H1 (cell line): ENCODE measurements at regions not wholly inside any gene's neighbourhood (a gene's known extent, or its start where the extent isn't known, plus 50 kb on each side); places are given as distances from the start of the nearest gene placed in this dataset.
A peak's percentile ranks its signal among the peaks of the same experiment; 100 is the strongest.

Experiments
- CTCF ChIA-PET: fragments of 300-600 bp; sonication (Branson Sonifier 250); formaldehyde crosslinking; loops from one replicate; lab custom pipeline; 2021; ENCODE audit not compliant: partially characterized antibody; lab: Charles Lee
- POLR2A ChIA-PET: fragments of 300-600 bp; sonication (Branson Sonifier 250); formaldehyde crosslinking; loops from one replicate; lab custom pipeline; 2021; ENCODE audit warnings: inconsistent platforms; ENCODE audit not compliant: partially characterized antibody; lab: Charles Lee
- DNase-seq, 2 experiments: peaks; one replicate each; pipeline versions ENCODE4 v3.0.0 to v3.0.0-alpha.2; 2010 to 2022; ENCODE audit warnings: low spot score in 2 of 2, low read depth in 1 of 2, mixed read lengths in 1 of 2
- FAIRE-seq: peaks from 2 replicates; lab custom pipeline; 2011; peaks lifted over from hg19 to GRCh38; lab: Jason Lieb, UNC
- H2AFZ ChIP-seq: 2 replicates; pipeline ENCODE4 v1.8.1; 2012; ENCODE audit warnings: low read length, inconsistent platforms
- H2AK5ac ChIP-seq: 2 replicates; pipeline ENCODE4 v1.6.1; 2013; ENCODE audit warnings: low read depth, low read length
- H2BK120ac ChIP-seq: replicated peaks from 2 replicates; pipeline ENCODE3; 2013; ENCODE audit warnings: low read depth, low read length, inconsistent platforms
- H2BK12ac ChIP-seq: 2 replicates; pipeline ENCODE4 v1.6.1; 2013; ENCODE audit warnings: low read depth, low read length
- H2BK15ac ChIP-seq: 2 replicates; pipeline ENCODE4 v1.6.1; 2013; ENCODE audit warnings: low read length
- H2BK20ac ChIP-seq: 2 replicates; pipeline ENCODE4 v1.6.1; 2013; ENCODE audit warnings: low read length
- H2BK5ac ChIP-seq: 2 replicates; pipeline ENCODE4 v1.6.1; 2013; ENCODE audit warnings: low read depth, low read length
- H3K14ac ChIP-seq: 2 replicates; pipeline ENCODE4 v1.6.1; 2013; ENCODE audit warnings: inconsistent platforms; ENCODE audit not compliant: insufficient read length
- H3K18ac ChIP-seq: 2 replicates; pipeline ENCODE4 v1.6.1; 2013; ENCODE audit warnings: low read length; ENCODE audit errors: extremely low read depth
- H3K23ac ChIP-seq: 2 replicates; pipeline ENCODE4 v1.6.1; 2013; ENCODE audit warnings: inconsistent platforms; ENCODE audit not compliant: insufficient read length
- H3K23me2 ChIP-seq: 2 replicates; pipeline ENCODE4 v1.6.1; 2013; ENCODE audit warnings: low read depth, low read length
- H3K27ac ChIP-seq: 2 replicates; pipeline ENCODE4 v1.6.1; 2011; ENCODE audit warnings: low read depth, low read length, inconsistent platforms
- H3K27me3 ChIP-seq, 4 experiments: replicated peaks in 1 of 4; 1 replicate in 1 of 4; 2 replicates in 3 of 4; pipeline versions ENCODE4 v1.6.1 to v1.8.1; 2011 to 2013; ENCODE audit warnings: low read length in 3 of 4, mild to moderate bottlenecking in 3 of 4, inconsistent platforms in 2 of 4, mixed read lengths in 2 of 4, moderate library complexity in 1 of 4; ENCODE audit not compliant: control insufficient read depth in 3 of 4, insufficient read depth in 3 of 4; ENCODE audit errors: extremely low read depth in 1 of 4
- H3K36me3 ChIP-seq, 4 experiments: 2 replicates each; pipeline versions ENCODE4 v1.6.1 to v1.8.1; 2011 to 2013; ENCODE audit warnings: mild to moderate bottlenecking in 4 of 4, low read length in 3 of 4, moderate library complexity in 2 of 4, control low read depth in 1 of 4, inconsistent platforms in 1 of 4; ENCODE audit not compliant: insufficient read depth in 4 of 4, control insufficient read depth in 2 of 4
- H3K4ac ChIP-seq: replicated peaks from 2 replicates; pipeline ENCODE3; 2013; ENCODE audit warnings: low read length, low read depth, mixed read lengths, inconsistent platforms; ENCODE audit not compliant: insufficient read length
- H3K4me1 ChIP-seq, 4 experiments: replicated peaks in 1 of 4; 1 replicate in 1 of 4; 2 replicates in 3 of 4; pipeline versions ENCODE4 v1.6.1 to v1.8.1; 2011 to 2013; ENCODE audit warnings: low read length in 3 of 4, inconsistent platforms in 2 of 4, mixed read lengths in 1 of 4; ENCODE audit not compliant: insufficient read depth in 4 of 4, control insufficient read depth in 3 of 4
- H3K4me2 ChIP-seq, 2 experiments: 2 replicates each; pipeline versions ENCODE4 v1.6.1 to v1.8.1; 2011 to 2013; ENCODE audit warnings: low read depth in 2 of 2, low read length in 2 of 2, control low read depth in 1 of 2, inconsistent platforms in 1 of 2, mild to moderate bottlenecking in 1 of 2; ENCODE audit not compliant: insufficient read depth in 1 of 2
- H3K4me3 ChIP-seq, 4 experiments: fragments of 200-600, 300-600 bp in 1 of 4; sonication (generic), shearing (Covaris generic), sonication (Bioruptor Twin) in 1 of 4; 2 replicates each; pipeline versions ENCODE4 v1.5.1 to v1.8.1; 2011 to 2016; ENCODE audit warnings: low read length in 4 of 4, low read depth in 3 of 4, control low read depth in 2 of 4, inconsistent platforms in 2 of 4, mild to moderate bottlenecking in 2 of 4, mixed read lengths in 1 of 4, moderate library complexity in 1 of 4; ENCODE audit not compliant: insufficient read depth in 2 of 4; ENCODE audit errors: extremely low read depth in 1 of 4
- H3K56ac ChIP-seq: replicated peaks from 2 replicates; pipeline ENCODE3; 2013; ENCODE audit warnings: low read depth, mild to moderate bottlenecking, mixed read lengths, low read length, inconsistent platforms; ENCODE audit not compliant: insufficient read length
- H3K79me1 ChIP-seq: 2 replicates; pipeline ENCODE4 v1.6.1; 2013; ENCODE audit warnings: low read depth, low read length, control low read depth
- H3K79me2 ChIP-seq, 2 experiments: 2 replicates each; pipeline versions ENCODE4 v1.6.1 to v1.8.1; 2012 to 2013; ENCODE audit warnings: low read length in 2 of 2, mild to moderate bottlenecking in 2 of 2, inconsistent platforms in 1 of 2; ENCODE audit not compliant: insufficient read depth in 2 of 2, control insufficient read depth in 1 of 2
- H3K9ac ChIP-seq, 4 experiments: replicated peaks in 1 of 4; 1 replicate in 1 of 4; 2 replicates in 3 of 4; pipeline versions ENCODE4 v1.6.1 to v1.8.1; 2011 to 2013; ENCODE audit warnings: low read depth in 3 of 4, low read length in 3 of 4, control low read depth in 2 of 4, mild to moderate bottlenecking in 2 of 4, moderate library complexity in 2 of 4, inconsistent platforms in 1 of 4; ENCODE audit errors: extremely low read depth in 1 of 4
- H3K9me3 ChIP-seq, 2 experiments: 2 replicates each; pipeline versions ENCODE4 v1.6.1 to v1.8.1; 2012 to 2013; ENCODE audit warnings: mild to moderate bottlenecking in 2 of 2, moderate library complexity in 2 of 2, control low read depth in 1 of 2, inconsistent platforms in 1 of 2, low read depth in 1 of 2, low read length in 1 of 2, mixed read lengths in 1 of 2; ENCODE audit not compliant: insufficient read depth in 2 of 2
- H4K20me1 ChIP-seq, 2 experiments: replicated peaks in 1 of 2; 2 replicates each; pipeline versions ENCODE3 to v1.8.1; 2011 to 2013; ENCODE audit warnings: inconsistent platforms in 2 of 2, low read length in 2 of 2, mild to moderate bottlenecking in 1 of 2; ENCODE audit not compliant: insufficient read depth in 2 of 2, control insufficient read depth in 1 of 2
- H4K5ac ChIP-seq: 2 replicates; pipeline ENCODE4 v1.6.1; 2013; ENCODE audit warnings: low read length, low read depth, mixed read lengths, inconsistent platforms; ENCODE audit not compliant: insufficient read length
- H4K8ac ChIP-seq: 2 replicates; pipeline ENCODE4 v1.8.0; 2013; ENCODE audit warnings: mild to moderate bottlenecking, moderate library complexity, low read length, inconsistent platforms; ENCODE audit not compliant: insufficient read depth; ENCODE audit errors: extremely low read depth
- H4K91ac ChIP-seq: replicated peaks from 2 replicates; pipeline ENCODE3; 2013; ENCODE audit warnings: low read length, mixed read lengths, inconsistent platforms; ENCODE audit not compliant: insufficient read length
- ASH2L ChIP-seq: fragments of 200-600, 300-600 bp; sonication (generic); IDR thresholded peaks from one replicate; pipeline ENCODE4 v1.7.1; 2017; ENCODE audit warnings: low read length
- ATF2 ChIP-seq: IDR thresholded peaks from 2 replicates; pipeline ENCODE4 v1.6.1; 2012; ENCODE audit warnings: low read length, inconsistent platforms
- CBX5 ChIP-seq: fragments of 300-800, 300-1000 bp; sonication (generic); IDR thresholded peaks from 2 replicates; pipeline ENCODE4 v1.7.1; 2016; ENCODE audit warnings: antibody characterized with exemption, low read length, low read depth
- EZH2 ChIP-seq: fragments of 200-600 bp; sonication (generic); IDR thresholded peaks from 2 replicates; pipeline ENCODE4 v1.7.1; 2012; ENCODE audit warnings: low read depth, mild to moderate bottlenecking, moderate library complexity, low read length, inconsistent platforms; ENCODE audit not compliant: severe bottlenecking
- GTF2F1 ChIP-seq: IDR thresholded peaks from 2 replicates; pipeline ENCODE4 v1.6.1; 2012; ENCODE audit warnings: low read depth, low read length, improper control_type of control experiment, borderline replicate concordance
- KDM1A ChIP-seq: fragments of 200-600, 300-600 bp; sonication (generic); IDR thresholded peaks from 2 replicates; pipeline ENCODE4 v1.7.1; 2016; ENCODE audit warnings: mild to moderate bottlenecking, low read length, borderline replicate concordance
- TAF7 ChIP-seq: optimal IDR thresholded peaks from 2 replicates; pipeline ENCODE3; 2011; ENCODE audit warnings: low read depth, mild to moderate bottlenecking, inconsistent platforms, low read length, moderate library complexity, borderline replicate concordance
- TCF12 ChIP-seq: IDR thresholded peaks from 2 replicates; pipeline ENCODE4 v1.6.1; 2011; ENCODE audit warnings: low read depth, mild to moderate bottlenecking, low read length
- WGBS, 2 experiments: shearing (Covaris generic) in 1 of 2; methylation state at CpG; one replicate each; pipeline versions ENCODE4 v1.1.6 to v1.1.7; 2013 to 2015; ENCODE audit warnings: low lambda C conversion rate in 2 of 2, mixed read lengths in 2 of 2, inconsistent platforms in 1 of 2, low coverage in 1 of 2, missing lambda C conversion rate in 1 of 2; ENCODE audit not compliant: insufficient replicate concordance in 2 of 2, insufficient coverage in 1 of 2, insufficient read length in 1 of 2; ENCODE audit errors: extremely low coverage in 1 of 2, missing lambda C conversion rate in 1 of 2; 5-methylcytosine and 5-hydroxymethylcytosine counted together
- TF ChIP-seq, protein P1 (sequence below), 3 experiments: IDR thresholded peaks; 1 replicate in 2 of 3; 2 replicates in 1 of 3; pipeline versions ENCODE4 v1.5.1 to v1.6.1; 2011; ENCODE audit warnings: low read length in 3 of 3, mild to moderate bottlenecking in 3 of 3, inconsistent platforms in 2 of 3, low read depth in 1 of 3, moderate library complexity in 1 of 3; ENCODE audit not compliant: insufficient read depth in 1 of 3; ENCODE audit errors: control extremely low read depth in 1 of 3

DNA sequence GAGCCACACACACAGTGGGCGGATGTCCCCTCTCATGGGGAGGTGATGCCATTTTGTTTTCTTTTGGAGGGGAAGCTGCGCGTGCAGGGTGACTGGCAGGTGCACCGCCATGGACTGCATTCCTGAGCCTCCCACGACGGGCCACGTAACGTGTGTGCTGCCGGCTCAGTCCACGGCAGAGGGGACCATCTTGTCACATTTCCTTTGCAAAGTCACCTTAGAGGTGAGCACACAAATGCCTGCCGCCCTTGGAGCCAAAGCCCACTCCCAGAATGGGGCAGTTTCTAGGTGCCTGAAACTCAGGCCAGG lies 262.5 kb downstream of the CTTN start:
- CTCF ChIA-PET: interaction anchor here (1.0 to 1.4 kb wide), 4 partner anchors 75 to 426 kb away, joined by 3 to 4 read pairs (median 3); no protein-coding TSS in a partner anchor

More for the DNA sequence above, 262.5 kb downstream of the CTTN start:
- Histone ChIP-seq H3K4me3 (peak overlapping the region in 3 of 4 experiments; percentile 12 to 66 (median 22); a peak in 4 of 8 replicates), H2BK5ac (no peak overlapping the region), H3K4me1 (peaks cover 11 to 32% (median 23%) of the 10 kb centered on the region in 4 experiments), H3K9ac (no peak overlapping the region), H4K91ac (no peak overlapping the region), H4K5ac (no peak overlapping the region), H4K8ac (no peak overlapping the region), H2AFZ (no peak overlapping the region), H3K27me3 (no peaks in the 10 kb centered on the region; a peak in 1 of 7 replicates), H3K27ac (no peak overlapping the region), H4K20me1 (peaks cover 3 to 4% of the 10 kb centered on the region in 2 experiments), H3K18ac (no peak overlapping the region), H3K23me2 (peaks cover 6% of the 10 kb centered on the region; the same call in 1 of the 2 replicates), H3K23ac (no peak overlapping the region), H3K9me3 (no peaks in the 10 kb centered on the region), H2BK20ac (peak overlapping the region; percentile 9; the same call in 1 of the 2 replicates), H2BK120ac (no peak overlapping the region), H3K14ac (no peak overlapping the region), H3K4me2 (peak overlapping the region; percentile 79 to 89), H2BK12ac (0 out of 2 replicates have a peak overlapping the region, but pooled peaks have one; percentile 23), H3K79me2 (peaks cover 0 to 32% of the 10 kb centered on the region in 2 experiments; a peak in 2 of 4 replicates), H3K56ac (no peak overlapping the region), H3K36me3 (no peaks in the 10 kb centered on the region; a peak in 1 of 8 replicates), H2BK15ac (0 out of 2 replicates have a peak overlapping the region, but pooled peaks have one; percentile 49), H2AK5ac (no peak overlapping the region; the same call in 1 of the 2 replicates), H3K4ac (peak overlapping the region; percentile 36), H3K79me1 (peaks cover 7% of the 10 kb centered on the region; the same call in 1 of the 2 replicates)
- no peak for DNase-seq
- no peak for FAIRE-seq
- TF ChIP-seq GTF2F1 (no peak), CBX5 (no peak), KDM1A (no peak), TAF7 (no peak), ASH2L (no peak), TCF12 (no peak), ATF2 (no peak), EZH2 (no peak)
- TF ChIP-seq, protein P1, sequence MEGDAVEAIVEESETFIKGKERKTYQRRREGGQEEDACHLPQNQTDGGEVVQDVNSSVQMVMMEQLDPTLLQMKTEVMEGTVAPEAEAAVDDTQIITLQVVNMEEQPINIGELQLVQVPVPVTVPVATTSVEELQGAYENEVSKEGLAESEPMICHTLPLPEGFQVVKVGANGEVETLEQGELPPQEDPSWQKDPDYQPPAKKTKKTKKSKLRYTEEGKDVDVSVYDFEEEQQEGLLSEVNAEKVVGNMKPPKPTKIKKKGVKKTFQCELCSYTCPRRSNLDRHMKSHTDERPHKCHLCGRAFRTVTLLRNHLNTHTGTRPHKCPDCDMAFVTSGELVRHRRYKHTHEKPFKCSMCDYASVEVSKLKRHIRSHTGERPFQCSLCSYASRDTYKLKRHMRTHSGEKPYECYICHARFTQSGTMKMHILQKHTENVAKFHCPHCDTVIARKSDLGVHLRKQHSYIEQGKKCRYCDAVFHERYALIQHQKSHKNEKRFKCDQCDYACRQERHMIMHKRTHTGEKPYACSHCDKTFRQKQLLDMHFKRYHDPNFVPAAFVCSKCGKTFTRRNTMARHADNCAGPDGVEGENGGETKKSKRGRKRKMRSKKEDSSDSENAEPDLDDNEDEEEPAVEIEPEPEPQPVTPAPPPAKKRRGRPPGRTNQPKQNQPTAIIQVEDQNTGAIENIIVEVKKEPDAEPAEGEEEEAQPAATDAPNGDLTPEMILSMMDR (IDR thresholded peaks at IDR 0.05; ENCODE audit: control extremely low read depth in 1 of 3, insufficient read depth in 1 of 3, low read depth in 1 of 3, low read length in 3 of 3): no peak
- POLR2A ChIA-PET: interaction anchor here (1.5 to 4.9 kb wide), 3 partner anchors 11 to 16 kb away, joined by 4 to 25 read pairs (median 6); no protein-coding TSS in a partner anchor
- 94% methylated on average over 11 of the region's 11 CpGs; no CpG with 5 or more reads in 1 of the 2 experiments for WGBS, 2 experiments
